HUDEP-2 (cell line): ENCODE measurements at regions not wholly inside any gene's neighbourhood (a gene's known extent, or its start where the extent isn't known, plus 50 kb on each side); places are given as distances from the start of the nearest gene placed in this dataset.
"Not testable (repeated sequence)": the region's sequence is repeated elsewhere in the genome, so short reads cannot be mapped to it uniquely, and the experiment has no call there.

Experiments
- DNase-seq, 76 experiments: peaks; one replicate each; lab custom pipeline; 2025; ENCODE audit not compliant: unreplicated experiment in 76 of 76; lab: John Stamatoyannopoulos, UW

DNA sequence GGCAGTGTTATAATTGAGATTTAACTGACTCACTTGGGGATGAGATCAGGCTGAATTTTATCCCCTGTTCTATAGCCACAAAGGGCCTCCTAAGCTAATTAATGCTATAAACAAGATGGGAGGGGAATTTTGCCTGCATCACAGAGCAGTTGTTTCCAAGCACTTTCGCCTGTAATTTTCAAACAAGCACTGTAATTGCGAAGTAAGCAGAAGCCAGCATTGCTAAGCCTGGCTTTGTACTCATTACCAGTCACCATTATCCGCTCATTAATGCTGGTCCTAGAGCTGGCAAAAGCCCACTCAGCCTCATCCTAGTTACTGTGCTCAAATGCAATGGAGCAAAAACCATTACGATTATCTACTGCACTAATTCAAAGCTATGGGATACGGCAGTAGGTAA, 356.6 kb upstream of the UBE2E2 start:
- no peak for DNase-seq

DNA sequence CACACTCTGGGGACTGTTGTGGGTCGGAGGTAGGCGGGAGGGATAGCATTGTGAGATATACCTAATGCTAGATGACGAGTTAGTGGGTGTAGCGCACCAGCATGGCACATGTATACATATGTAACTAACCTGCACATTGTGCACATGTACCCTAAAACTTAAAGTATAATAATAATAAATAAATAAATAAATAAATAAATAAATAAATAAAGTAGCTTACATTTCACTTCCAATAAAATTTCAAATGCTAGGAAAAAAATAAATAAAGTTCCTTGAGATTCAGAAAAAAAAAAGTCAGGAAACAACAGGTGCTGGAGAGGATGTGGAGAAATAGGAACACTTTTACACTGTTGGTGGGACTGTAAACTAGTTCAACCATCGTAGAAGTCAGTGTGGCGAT, 353.5 kb upstream of the UBE2E2 start:
- DNase-seq: not testable (repeated sequence)

DNA sequence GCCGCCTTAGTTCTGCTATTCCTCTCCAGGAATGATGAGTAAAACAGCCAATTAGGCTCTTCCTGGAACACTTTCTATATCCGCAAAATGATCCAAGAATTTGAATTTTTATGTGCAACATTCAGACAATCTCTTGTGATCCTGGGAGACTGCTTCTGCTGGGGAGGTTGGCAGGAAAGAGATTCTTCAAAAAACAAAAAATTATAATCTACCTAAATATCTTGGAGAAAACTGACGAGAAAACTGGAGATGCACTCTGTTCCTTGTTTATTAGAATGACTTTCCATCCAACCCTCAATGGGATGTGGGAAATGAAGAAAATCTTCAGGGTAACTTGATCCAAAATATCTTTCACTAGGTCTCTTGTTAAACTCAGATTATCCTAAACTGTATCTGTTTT, 346.3 kb upstream of the UBE2E2 start:
- no peak for DNase-seq

DNA sequence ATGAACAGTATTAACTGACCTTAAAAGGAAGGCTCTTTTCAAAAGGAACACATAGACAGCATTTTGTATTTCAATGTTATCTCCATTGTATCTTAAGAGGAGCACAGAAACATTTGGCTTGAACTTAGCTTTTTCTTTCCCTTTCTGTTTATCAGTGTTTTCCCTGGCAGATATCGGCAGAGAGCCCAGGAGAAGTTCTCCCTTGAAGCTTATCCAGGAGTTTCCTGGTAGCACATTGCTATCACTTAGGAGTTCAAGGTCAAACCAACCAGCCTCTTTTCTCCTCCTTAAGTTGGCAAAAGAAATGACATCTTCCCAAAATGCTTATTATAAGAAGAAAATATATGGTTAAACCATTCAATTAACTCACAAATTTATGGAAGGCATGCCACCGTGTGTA, 344.6 kb upstream of the UBE2E2 start:
- DNase-seq: no peak

DNA sequence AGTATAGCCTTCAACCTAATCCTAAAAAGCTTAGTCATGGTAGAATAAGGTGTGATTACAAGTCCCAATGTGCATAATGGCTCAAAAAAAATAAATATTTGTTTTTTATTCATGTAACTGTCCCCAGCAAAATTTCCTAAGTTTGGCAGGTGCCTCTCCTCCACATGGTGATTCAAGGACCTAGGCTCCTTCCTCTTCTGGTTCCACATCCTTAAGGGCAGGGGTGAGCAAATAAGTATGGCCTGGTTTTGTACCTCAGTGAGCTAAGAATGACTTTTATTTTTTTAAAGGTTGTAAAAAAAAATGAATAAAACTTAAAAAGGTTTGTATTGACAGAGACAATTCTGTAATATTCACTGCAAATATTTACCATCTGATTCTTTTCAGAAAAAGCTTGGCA, 343.5 kb upstream of the UBE2E2 start:
- no peak for DNase-seq

DNA sequence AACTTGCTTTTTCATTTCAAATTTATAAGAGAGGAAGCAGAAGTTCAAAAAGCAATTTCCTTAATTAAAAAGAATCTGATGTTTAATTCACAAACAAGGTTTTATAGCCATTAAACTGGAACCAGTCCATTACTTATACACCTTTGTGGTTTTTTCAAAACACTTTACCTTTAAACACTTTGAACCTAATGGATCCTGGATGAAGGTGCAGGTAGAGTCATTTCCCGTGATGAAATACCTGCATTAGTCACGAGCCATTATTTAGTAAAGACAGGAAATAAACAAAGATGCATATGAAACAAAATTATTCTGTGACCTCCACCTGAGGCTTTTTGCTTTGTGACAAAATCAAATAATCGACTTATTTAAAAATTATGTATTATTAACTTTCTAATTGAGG, 341.7 kb upstream of the UBE2E2 start:
- no peak for DNase-seq

DNA sequence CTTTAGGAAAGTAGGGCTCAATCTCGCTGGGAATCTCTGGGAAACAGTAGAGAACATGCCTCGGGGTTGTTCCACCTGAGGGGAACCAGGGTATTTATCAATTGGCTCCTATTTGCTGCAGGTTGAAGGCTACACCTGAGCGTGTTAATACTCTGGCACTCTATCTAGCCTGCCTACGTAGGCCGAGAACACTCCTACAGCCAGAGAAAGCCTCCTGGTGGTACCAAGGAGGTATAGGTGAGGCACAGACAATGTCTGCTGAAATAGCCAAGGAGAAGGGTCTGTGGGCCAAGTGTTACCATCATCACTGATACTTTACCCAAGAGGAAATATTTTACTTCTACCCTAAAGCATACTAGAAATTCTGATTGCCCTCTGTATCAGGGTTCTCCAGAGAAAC, 341.0 kb upstream of the UBE2E2 start:
- DNase-seq: no peak

DNA sequence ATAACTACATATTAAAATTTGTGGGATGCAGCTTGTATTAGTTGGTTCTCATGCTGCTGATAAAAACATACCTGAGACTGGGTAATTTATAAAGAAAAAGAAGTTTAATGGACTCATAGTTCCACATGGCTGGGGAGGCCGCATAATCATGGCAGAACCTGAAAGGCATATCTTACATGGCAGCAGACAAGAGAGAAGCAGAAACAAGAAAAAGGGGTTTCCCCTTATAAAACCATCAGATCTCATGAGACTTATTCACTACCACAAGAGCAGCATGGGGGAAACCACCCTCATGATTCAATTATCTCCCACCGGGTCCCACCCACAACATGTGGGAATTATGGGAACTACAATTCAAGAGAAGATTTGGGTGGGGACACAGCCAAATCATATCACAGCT, 320.3 kb upstream of the UBE2E2 start:
- not testable (repeated sequence) for DNase-seq

DNA sequence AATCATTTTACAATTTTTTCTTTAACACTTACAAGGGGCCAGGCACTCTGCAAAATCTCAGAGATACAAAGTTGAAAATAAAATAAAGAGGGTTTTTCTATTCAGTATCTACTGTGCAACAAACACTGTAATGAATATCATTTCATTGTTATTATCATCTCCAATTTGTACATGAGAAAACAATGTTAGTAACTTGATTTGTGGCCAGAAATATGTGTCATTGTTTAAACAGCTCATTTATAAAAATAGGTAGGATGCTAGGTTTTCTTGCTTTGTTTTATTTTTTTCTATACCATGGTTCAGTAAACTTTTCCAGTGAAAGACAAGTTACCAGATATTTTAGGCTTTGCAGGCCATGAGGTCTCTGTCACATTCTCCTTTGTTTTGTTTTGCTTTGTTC, 318.1 kb upstream of the UBE2E2 start:
- no peak for DNase-seq

DNA sequence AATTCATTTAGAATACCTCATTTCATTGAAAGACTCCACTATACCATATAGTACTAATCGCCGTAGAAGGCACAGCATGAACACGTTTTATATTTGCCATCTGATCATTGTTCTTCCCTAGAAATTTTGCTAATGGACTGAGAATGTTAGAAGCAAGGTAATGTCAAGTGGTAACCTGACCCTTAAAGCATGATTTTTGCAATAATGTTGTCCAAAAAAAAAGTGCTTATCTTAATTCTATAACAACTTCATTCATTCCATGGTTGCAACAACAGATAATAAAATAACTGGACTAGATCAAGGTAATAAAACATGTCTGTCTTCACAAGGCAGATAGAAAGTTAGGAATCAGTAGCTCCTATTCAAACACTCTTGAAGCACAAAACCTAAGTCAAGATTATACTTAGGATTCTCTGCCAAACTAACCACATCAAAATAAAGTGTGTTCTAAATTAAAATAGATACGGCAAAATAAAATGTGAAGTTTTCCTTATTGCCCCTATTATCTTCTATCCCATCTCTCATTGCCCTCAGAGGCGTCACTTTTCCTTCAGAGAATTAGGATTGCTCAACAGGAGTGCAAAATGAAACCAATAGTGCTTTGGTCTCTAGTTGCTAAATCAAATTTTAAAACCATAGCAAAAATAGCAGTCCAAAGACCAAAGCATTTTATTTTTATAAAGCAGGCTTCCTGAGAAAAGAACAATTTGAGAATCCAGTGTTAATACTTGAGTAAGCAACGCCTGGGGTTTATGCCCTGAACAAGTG, 317.4 kb upstream of the UBE2E2 start:
- DNase-seq: no peak

DNA sequence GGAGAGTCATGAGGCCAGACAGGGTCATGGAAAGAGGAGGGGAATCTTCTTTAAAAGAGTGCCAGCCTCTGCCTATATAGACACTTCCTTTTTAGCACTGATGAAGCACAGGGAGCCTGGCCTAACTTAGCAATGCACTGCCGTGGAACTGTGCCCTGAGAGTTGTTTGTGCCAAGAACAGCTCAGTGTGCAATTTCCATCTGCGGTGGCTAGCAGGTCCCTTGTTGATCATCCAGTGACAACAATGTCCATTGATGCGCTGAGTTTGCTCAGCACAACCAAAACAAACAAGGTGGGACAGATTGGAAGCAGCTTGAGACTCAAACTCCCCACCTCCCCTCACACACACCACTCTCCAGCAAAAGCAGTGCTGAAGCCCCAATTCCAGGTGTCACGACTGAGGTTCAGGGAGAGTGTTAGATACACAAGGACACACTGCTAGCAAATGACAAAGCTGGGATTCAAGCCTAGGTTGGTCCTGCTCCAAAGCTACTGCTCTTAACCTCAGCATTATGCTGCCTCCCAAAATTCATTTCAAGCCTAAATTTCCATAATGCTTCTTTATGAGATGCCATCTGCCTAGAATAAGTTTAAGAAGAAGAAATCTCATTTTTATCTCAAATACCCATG, 316.6 kb upstream of the UBE2E2 start:
- no peak for DNase-seq

DNA sequence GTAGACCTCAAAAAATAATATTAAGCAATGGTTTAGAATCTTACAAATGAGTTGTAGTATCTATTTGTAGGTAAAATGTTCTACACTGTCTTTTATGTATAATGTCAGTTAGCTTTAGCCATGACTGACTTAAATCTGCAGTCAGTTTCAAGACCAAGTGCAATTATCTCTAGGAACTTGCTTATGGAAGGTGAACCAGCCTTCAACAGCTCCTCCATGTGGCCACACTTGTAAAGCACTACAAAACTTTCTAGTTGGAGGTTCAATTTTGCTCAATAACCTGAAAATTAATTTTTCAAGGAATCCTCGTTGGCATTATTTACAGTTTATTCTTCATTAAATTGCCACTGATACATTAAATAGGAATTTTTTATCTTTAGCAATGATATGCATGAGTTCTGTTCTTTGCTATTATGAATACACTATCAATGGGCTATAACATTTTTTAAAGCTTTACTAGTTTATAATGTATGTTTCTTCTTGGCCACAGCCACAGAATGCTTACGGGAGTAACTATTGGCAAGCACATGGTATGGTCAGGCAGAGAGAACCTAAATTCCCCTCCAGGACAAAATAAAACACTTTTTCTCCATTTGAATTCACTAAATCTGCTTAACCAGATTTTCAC, 315.3 kb upstream of the UBE2E2 start:
- peak in 12 of 76 experiments; percentile 0 to 34 (median 10) for DNase-seq

DNA sequence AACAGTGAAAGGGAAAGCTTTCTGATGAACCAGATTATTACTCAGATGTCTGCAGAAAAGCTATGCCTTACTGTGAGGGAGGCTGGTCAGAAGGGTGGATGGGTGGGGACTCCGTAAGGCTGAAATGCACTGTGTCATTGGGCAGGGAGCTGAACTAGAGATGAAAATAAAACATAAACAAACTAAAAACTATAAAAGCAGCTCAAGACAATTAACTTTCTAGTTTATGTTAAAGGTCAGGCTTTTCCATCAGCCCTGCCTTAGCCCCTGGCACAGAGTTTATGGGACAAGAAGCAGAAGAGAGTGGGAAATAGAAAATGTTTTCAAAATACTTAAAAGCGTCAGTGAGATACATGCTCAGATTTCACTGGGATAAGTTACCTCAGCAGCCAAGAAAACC, 310.0 kb upstream of the UBE2E2 start:
- DNase-seq: no peak

DNA sequence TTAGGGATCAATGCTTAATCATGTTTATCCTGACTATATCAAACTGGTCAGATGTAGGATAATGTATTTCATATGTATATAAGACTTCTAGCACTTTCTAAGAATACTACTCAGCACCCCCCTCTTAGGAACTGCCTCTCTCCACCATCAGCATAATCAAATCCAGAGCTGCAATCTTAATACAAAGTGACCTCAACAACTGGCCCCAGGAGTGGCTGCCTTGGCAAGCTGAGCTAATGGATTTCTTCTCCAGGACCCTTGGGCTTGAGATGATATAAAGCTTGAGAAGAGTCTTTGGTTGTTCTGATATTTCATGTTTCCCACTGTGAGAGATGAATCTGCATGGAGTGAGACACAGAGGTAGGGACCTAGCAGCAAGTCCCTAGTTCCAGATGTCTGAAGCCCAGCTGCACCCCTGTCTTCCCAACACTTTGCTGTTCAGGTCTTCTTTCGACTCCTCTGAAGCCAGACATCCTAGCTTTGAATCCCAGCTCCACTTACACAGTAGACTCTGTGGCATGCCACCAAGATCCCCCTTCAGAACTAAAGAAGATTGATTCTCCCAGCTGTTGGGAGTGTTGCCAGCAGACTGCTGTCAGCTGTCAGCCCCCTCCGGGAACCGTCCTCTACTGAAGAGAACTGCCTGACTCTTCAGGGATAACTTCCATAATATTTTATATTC, 309.3 kb upstream of the UBE2E2 start:
- DNase-seq: no peak

DNA sequence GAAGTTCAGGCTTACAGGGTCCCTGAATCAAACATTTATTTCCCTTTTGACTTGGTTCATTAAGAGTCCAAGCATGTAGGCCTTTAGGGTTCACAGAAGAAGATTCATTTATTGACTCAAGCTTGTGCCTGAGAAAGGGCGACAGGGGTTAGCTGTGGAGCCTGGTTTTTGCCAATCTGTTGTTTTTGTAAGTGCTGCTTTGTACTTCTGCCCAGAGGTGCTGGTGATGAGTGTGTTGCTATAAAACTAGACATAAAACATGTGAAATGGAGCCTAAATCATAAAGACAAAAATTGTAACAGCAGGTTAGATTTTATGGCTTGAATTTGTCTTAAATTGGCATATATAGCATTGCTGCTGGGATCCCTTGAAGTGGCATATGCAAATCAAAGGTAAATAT, 308.3 kb upstream of the UBE2E2 start:
- DNase-seq: no peak

DNA sequence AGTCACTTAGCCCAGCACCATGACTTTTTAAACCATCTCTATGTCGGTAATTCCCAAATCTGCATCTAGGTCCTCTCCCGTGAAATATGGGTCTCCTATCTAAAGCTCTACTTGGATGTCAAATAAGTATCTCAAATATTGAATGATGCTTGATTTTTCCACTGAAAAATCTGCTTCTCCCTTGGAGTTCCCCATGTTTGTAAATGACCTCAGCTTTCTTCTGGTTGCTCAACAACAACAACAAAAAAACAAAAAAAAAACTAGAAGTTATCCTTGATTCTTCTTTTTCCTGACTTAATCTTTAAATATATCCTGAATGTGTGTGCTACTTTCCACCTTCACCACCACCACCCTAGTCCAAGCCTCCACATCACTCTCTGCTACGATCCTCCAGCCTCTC, 307.5 kb upstream of the UBE2E2 start:
- DNase-seq: no peak

DNA sequence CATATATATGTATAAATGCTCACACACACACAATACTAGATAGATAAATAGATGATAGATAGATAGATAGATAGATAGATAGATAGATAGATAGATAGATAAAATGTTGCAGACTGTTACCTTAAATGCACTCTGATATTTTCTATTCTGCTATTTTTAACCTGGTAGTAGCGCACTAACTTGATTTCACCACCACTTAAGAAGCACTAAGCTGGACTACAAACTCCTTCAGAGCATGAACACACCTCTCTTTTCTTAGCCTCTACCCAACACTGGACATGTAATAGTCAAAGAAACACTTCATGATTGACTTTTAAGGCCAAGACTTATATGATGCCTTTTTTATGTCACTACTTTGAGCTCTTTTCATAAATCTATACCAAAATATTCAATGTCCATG, 304.6 kb upstream of the UBE2E2 start:
- no peak for DNase-seq

DNA sequence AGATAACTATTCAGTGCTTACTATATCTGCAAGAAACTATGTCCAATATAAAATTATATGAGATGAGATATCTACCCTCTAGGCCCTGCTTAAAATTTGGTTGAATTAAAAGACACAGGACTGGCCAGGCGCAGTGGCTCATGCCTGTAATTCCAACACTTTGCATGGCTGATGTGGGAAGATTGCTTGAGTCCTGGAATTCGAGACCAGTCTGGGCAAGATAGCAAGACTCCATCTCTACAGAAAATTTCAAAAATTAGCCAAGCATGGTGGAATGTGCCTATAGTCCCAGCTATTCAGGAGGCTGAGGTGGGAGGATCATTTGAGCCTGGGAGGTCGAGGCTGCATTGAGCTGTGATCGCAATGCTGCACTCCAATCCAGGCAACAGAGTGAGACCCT, 303.7 kb upstream of the UBE2E2 start:
- DNase-seq: no peak

DNA sequence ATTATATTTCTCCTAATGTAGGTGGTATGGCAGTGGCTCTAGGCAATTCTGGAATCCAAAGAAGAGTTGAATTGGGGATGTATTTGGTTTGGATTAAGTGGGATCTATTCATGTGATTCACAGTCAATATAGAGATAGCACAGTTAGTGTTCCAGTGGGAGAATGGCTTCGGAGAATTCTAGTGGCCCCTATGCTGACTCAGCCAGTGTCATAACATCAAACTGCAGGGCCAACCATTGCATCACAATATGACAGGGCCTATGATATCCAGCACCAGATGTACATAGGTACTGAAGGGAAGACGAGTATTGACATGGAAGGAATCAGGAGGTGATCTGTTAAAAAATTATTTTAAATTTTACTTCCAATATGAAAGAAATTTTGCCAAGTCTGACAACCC, 302.8 kb upstream of the UBE2E2 start:
- DNase-seq: no peak

DNA sequence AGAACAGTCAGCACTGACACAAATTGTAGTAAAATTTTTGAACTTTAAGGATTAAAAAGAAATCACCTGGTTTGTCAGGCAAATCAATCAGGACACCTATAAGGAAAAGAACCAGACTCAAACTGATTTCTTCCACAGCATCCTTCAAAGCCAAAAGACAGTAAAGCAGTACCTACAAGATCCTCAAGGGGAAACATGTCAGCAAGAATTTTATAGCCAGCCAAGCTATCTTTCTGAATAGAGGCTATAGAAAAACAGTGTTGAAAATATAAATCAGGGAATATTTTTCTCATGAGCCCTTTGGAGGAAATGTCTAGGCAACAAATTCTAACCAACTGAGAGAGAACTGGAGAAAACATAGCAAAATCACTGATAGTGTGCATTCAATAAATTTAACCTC, 301.4 kb upstream of the UBE2E2 start:
- DNase-seq: no peak

DNA sequence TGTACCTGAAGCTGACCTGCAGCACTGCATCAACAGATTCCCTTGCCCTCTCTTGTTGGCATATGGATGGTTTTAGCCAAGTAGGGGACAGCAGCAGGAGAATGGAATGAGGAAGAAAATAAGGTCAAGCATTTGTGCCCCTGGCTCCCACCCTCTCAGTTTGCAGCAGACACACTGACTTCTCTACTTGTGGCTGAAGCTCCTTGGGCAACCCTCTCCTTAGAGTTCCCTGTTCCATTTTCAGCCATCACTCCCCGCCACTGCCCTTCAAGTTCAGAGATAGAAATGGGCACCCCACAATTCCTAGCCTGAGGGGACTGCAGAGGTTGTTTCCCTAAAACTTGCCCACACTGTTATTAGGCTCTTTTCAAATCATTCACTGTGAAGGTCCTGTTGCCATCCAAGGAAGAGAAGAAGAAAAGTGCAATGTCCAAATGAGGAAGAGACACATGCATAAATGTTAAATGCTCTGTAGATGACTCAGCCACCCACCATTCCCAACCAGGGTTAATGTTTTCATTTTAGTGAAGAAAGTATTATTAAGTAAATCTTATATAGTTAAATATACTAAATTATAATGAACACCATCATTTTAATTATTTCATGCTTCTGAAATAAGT, 295.9 kb upstream of the UBE2E2 start:
- DNase-seq: no peak
